GM21576 (cell line): ENCODE measurements at regions not wholly inside any gene's neighbourhood (a gene's known extent, or its start where the extent isn't known, plus 50 kb on each side); places are given as distances from the start of the nearest gene placed in this dataset.
"Not testable (repeated sequence)": the region's sequence is repeated elsewhere in the genome, so short reads cannot be mapped to it uniquely, and the experiment has no call there.

ENCODE experiments used
- ATAC-seq: cut with Tn5 transposase; IDR thresholded peaks from one replicate; pipeline ENCODE4 v1.9.1; 2021; ENCODE audit warnings: mild to moderate bottlenecking, moderate library complexity; ENCODE audit not compliant: unreplicated experiment

DNA sequence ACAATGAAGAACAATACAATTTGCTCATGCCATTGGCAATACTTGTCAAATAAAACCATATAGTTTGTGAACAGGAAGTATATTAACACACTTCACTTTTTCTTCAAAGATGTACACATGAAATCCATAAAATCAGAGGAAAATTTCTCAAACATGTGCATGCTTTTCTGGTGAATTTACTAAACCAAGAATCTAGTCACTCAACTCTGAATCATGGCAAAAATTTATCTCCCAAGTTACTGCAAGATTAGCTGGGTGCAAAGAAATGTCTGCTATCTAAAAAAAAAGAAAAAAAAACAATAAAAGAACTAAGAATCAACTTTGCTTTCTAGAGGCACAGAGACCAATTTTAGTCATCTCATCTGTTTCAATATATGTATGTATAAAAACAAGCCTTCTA, 419.2 kb downstream of the NR4A2 start:
- ATAC-seq: no peak

DNA sequence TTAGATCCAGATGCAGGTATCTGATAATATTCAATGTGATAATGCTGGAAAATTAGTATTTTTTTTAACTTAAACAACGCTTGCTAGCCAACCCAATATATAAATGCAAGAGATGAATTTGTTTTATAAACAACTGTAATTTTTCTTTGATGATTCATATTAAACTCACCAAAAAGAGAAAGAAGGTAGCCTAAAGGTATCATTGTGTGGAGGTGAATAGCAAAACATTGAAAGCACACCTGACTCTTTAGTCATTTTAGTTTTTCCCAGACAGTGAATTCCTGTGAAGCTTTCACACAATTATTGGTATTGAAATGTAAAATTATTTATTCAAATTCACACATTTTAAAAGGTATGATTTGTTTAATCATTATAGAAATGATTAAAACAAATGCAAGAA, 424.0 kb downstream of the NR4A2 start:
- ATAC-seq: no peak

DNA sequence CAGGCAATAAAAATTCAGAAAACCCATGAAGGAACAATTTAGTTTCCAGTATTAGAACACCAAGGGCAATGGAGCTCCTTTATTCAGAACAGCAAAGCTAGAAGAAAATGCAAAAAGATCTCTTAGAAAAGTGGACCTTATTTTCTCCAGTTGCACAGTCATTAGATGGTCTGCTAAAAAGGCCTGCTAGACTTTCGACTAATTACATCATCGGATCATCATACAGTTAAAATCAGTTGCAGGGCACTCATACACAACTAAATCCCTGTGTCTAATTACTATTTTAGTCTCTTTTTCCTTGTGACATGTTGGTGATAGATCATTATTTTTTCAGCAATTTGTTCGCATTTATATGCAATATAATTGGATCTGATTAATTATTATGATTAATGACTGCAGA, 425.3 kb downstream of the NR4A2 start:
- ATAC-seq: no peak

DNA sequence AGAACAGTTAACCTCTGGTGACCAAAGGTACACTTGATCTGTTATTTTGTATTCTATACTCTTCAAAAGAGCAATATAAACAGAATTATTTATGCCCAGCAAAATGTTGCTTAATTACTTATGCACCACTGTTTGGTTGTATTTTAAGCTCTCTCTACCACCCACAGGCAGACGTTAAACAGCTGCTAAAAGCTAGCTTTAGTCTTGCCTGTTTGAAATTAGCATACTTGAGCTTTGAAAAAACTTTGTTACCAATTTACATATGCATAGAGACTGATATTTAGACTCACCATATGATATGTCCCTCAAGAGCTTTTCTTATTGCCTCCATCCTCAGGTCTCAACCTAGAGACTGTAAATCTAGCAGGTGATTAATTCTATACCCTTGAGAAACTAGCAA, 426.9 kb downstream of the NR4A2 start:
- ATAC-seq: no peak

DNA sequence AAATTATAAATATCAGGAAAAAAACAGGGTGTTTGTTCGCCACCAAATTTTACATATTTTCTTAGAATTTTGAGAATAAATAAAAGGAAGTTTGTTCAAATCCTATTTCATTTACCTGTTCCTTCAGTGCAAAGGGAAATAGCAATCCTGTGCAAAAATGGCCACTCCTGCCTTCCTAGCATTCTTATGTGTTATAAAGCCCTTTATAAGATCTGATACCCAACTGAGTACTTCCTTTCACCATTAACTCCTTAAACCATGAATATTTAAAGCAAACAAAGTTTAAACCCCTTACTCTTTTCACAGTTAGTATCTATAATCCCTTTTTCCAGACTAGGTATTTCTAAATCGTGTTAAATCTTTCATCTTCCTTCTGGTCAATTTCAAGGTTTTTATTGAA, 427.8 kb downstream of the NR4A2 start:
- ATAC-seq: no peak

DNA sequence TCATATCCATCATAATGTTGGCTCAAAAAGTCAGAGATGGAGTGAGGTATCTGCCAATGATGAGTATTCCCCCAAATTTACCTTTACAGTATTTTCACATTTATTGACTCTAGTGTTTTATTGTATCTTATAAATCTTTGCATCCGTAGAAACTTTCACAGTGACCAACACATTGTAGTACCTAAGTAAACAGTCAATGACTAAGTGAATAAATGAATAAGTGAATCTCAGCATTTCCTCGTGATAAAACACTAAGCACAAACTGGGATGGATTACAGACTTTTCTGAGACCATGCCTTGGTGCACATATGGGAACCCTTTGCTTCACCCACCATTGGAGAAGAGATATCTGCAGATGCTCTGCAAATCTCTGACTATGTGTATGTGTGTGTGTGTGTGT, 429.9 kb downstream of the NR4A2 start:
- no peak for ATAC-seq

DNA sequence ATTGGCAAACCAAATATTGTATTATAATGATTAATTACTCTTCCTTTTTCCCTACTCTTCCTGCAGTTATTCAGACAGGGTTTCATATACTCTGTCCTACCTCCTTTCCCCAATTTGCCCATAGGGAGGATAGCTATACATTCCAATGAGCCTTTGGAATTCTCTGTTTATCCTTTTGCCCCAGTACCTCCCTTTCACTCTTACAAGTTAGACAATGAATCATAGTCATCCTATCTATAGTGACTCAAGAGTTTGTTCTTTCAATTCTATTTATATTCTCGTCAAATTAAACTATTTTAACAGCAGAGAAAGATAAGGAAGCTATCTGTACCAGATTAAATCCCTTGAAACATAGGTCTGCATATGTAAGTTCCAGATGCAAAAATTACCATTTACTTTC, 437.5 kb downstream of the NR4A2 start:
- no peak for ATAC-seq

DNA sequence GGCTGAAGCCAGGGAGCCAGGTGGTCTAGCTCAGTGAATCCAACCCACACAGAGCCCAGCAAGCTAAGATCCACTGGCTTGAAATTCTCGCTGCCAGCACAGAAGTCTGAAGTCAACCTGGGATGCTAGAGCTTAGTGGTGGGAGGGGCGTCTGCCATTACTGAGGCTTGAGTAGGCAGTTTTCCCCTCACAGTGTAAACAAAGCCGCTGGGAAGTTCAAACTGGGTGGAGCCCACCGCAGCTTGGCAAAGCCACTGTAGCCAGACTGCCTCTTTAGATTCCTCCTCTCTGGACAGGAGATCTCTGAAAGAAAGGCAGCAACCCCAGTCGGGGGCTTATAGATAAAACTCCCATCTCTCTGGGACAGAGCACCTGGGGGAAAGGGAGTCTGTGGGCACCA, 452.1 kb downstream of the NR4A2 start:
- not testable (repeated sequence) for ATAC-seq

DNA sequence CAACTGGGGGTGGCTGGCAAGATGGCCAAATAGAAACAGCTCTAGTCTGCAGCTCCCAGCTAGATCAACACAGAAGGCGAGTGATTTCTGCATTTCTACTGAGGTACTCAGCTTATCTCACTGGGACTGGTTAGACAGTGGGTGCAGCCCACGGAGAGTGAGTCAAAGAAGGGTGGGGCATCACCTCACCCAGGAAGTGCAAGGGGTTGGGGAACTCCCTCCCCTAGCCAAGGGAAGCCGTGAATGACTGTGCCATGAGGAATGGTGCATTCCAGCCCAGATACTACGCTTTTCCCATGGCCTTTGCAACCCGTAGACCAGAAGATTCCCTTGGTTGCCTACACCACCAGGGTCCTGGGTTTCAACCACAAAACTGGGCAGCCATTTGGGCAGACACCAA, 452.6 kb downstream of the NR4A2 start:
- ATAC-seq: not testable (repeated sequence)

DNA sequence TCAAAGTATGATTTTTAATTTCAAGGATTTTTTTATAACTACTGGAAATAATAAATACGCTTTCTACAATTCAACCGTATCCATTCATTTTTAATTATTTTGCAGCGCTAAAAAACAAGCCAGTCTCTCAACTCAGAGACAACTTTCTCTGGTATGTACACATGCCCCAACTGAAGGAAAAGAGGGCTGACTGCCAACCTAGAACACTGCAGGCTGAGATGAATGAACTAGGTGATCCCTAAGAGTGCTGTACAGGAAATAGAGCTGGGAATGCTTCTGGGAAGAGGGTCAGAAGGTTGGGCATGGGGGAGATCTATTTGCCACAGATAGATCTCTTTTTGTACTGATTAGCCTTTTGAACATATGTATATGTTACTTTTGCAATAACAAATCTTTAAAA, 460.1 kb downstream of the NR4A2 start:
- ATAC-seq: no peak

DNA sequence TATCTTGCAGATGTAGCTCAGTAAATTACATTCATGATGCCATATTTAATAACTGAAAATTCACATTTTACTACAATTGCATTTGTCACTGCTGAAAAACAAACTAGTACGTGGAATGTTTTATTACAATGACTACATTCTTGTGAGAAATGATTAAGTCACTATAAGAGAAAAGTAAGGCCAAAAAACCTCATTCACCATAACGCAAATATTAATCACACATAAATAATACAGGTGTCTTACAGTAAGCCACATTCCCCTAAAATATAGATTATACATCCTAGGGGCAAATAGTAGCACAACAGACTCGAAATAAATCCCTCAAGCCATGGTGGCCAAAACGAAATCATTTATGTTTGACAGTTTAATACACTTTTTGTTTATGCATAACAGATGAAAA, 460.6 kb downstream of the NR4A2 start:
- no peak for ATAC-seq

DNA sequence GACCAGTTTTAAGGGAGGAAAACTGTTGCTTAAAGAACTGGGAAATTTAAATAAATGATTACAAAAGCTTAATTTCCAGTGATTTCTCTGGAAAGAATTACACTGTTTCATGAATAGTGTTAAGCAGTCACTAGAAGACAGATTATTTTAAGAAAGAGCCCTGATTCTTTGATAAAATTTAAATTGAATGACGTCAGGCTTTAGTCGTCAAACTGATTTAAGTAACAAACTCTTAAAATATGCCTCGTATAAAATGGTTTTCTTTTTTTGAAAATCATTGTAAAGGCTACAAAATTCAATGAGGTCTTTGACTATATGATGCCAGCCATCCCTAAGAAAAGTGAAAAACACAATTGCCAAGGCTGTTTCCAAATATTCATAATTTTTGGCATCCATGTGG, 465.0 kb downstream of the NR4A2 start:
- ATAC-seq: no peak

DNA sequence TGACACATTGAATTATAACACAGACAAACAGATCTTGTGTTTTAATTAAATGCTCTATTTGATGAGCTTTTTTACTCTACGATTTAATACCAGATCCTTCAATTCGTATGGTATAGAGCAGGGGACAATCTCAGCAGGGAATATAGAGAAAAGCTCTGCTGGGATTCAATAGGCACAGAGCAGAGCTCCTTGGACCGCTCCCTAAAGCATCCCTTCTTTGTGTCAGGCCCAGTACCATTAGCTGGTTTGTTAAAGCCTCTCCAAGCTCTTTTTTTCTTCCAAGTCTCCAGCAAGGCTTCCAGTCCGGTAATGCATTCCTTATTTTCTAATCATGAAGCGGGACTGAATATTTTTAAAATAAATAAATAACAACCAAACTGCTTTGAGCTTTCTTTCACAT, 466.0 kb downstream of the NR4A2 start:
- ATAC-seq: no peak

DNA sequence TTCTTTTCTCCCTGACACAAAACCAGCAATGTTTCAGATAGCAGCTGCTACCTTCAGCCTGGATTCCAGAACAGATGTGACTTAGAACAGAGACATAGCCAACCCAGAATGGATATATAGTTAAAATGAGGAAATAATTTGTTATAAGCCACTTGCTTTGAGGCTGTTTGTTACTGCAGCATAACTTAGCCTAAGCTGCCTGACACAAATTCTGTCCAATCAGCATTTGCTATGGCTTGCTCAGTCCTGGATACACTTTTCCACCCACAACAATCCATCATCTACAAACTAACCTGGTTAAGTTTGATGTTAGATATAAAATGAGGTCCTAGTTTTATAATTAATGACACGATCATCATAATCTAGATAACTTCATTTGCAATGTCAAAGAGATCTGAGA, 480.4 kb downstream of the NR4A2 start:
- no peak for ATAC-seq

DNA sequence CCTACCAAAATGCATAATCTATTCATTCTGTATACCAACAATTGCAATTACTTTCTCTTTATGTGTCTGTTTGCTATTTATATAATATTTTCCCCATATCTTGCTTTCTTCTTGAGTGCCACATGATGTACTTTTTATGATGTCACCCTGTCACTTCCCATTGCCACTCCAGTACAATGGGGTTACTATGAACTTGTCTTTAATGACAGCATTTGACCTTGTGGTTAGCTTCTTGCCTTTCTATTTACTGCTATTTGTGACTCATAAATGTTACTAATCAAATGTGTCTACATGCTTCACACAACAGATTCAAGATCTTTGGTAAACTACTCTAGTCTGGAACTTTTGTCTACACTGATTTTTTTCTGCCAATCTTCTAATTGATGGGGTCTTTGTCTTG, 486.3 kb downstream of the NR4A2 start:
- ATAC-seq: no peak

DNA sequence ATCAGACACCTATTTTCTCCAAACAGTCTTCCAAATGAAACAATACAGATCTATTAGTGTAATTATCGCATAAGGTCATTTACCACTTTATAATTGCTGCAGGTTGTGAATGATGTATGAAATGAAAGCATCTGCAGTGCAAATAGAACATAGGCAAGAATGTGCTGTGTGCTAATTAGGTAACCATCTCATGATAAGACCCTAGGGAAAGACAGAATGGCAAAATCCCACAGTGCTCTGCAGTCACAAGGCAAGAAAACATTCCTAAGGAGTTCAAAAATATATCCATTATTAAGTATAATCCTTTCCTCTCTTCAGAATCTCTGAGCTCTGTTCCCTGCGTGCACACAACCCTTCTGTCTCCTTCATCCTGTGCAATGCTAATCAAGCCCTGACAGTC, 488.1 kb downstream of the NR4A2 start:
- ATAC-seq: no peak

DNA sequence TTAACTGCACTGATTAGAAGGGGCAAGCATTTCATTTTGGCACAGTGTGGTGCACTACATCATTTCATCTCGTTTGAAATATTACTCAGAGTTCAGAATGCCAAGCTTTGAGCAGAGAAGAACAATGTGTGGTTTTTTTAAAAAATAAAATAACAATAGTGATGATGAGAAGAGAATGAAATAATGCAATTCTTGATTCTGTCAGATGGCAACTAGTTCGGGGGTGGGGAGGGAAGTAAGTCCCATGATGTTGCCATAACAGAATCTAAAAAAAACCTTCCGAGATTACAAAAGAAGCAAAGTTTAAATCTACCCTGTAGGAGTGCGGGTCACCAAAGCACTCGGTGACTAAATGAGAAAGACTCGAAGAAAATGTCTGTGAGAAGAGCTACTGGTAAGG, 490.4 kb downstream of the NR4A2 start:
- no peak for ATAC-seq

DNA sequence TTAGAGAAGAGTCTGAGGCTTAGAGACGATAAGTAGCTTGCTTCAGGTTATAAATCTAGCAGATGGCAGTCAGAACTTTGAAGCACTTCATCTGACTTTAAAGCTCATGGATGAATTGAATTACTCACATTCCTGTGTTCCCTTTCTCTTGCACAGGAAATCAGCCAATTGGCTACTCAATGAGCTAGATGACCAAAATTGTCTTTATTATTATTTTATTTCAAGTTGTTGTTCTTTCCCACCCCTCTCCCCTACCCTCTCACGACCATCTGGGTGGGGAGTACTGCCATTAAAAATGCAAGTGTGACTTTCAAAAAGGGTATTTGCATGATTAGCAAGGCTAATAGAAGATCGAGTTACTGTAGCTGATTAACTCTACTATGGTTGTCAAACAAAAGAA, 491.1 kb downstream of the NR4A2 start:
- ATAC-seq: no peak

DNA sequence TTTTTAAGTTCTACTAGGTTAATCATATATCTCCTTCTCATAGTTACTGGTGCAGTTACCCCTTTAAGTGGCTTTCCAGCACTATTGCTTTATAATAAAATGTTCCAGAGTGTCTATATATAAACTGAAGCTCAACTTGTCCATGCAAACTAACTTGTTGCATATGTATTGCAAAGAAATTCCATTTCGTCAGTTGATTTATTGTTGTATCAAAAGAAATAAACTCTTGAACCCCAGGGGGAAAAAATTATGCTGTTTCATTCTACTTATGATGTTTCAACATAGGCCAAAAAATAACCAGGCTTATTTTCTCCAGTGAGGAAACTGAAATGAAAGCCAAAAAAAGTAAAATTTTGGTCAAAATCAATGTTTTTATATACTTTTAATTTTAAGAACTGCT, 491.9 kb downstream of the NR4A2 start:
- no peak for ATAC-seq

DNA sequence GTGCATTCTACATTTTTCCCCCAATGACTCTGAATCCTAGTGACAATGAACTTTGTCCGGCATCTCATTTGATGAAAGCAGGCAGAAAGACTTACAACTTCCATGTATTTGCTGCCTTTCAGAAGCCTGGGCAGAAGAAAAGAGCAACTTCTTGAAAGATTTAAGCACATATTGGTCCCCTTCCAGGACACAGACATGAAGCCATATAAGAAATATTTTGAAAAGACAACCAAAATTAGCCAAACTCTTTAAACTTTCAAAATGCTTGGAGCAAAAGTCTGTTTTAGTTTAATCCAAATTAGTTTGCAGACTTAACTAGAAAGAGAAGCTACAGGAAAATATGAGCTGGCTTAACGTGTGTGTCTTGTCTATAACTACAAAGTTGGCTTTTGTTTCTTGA, 492.5 kb downstream of the NR4A2 start:
- no peak for ATAC-seq

DNA sequence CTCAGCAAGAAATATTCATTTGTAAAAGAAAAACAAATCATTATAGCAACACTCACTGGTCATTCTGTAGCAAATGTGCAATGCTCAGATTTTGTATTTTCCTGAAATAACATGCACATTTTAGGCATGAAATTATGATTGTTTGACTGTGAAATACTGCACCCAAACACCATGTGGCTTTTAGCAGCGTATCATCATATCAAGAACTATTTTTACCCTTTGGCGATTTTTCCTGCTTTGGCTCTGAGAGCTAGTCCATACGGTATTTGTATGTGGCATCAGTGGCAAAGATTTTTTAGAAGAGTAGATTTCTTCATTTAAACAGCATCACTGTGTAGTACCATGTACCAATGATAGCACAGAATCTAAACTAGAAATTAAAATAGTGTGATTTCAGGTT, 493.1 kb downstream of the NR4A2 start:
- ATAC-seq: no peak

DNA sequence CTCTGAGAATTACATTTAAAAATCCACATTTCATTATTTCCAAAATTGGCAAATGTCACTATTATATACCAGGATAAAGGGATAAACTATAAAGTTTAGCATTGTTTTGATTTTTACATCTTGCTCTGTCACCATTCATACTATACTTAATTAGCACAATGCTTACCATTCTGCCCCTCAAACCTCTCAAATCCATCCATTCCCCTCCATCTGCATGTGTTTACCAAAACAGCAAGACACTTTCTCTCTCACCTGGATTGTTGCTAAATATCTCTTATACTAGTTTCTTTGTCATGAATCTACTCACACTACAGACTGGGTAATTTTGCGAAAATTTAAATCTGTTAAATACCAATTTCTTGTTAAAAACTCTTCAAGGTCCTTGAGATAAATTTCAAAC, 496.1 kb downstream of the NR4A2 start:
- no peak for ATAC-seq

DNA sequence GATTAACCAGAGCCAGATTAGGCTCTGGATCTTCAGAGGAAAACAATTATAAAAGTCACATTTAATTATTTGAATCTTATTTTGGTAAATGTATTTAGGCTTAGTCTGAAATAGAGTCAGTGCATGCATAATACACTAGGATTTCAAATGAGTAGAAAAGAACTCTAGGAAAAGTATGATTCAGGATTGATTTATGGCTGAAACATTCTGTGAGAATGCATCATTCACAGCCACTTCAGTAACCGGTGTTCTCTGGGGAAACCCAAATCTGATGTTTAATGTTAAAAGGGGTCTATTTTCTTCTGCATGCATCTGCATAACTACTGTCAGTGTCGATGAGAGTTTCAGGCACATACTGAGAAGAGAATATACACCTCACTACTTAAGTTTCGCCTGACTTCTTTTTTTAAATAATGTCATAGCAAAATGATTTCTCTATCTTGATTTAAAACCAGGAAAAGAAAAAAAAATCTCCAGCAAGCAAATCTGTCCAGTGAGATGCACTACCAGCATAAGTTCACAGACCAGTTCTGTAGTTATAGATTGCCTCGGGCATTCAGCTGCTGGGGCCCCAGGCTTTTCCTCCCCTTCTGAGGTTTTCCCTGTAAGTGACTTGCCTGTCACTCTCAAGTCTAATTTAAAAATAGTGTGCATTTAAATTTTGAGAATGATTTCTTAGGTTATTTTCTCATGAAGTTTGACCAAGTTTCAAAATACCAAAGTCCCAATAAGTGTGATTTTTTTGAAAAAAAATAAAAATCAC, 501.5 kb downstream of the NR4A2 start:
- ATAC-seq: no peak
